GM19324 (cell line): ENCODE measurements at regions not wholly inside any gene's neighbourhood (a gene's known extent, or its start where the extent isn't known, plus 50 kb on each side); places are given as distances from the start of the nearest gene placed in this dataset.
"Not testable (repeated sequence)": the region's sequence is repeated elsewhere in the genome, so short reads cannot be mapped to it uniquely, and the experiment has no call there.

Experiments used
- ATAC-seq: cut with Tn5 transposase; IDR thresholded peaks from one replicate; pipeline ENCODE4 v1.9.1; 2021; ENCODE audit warnings: mild to moderate bottlenecking, moderate library complexity; ENCODE audit not compliant: unreplicated experiment, low FRiP score

DNA sequence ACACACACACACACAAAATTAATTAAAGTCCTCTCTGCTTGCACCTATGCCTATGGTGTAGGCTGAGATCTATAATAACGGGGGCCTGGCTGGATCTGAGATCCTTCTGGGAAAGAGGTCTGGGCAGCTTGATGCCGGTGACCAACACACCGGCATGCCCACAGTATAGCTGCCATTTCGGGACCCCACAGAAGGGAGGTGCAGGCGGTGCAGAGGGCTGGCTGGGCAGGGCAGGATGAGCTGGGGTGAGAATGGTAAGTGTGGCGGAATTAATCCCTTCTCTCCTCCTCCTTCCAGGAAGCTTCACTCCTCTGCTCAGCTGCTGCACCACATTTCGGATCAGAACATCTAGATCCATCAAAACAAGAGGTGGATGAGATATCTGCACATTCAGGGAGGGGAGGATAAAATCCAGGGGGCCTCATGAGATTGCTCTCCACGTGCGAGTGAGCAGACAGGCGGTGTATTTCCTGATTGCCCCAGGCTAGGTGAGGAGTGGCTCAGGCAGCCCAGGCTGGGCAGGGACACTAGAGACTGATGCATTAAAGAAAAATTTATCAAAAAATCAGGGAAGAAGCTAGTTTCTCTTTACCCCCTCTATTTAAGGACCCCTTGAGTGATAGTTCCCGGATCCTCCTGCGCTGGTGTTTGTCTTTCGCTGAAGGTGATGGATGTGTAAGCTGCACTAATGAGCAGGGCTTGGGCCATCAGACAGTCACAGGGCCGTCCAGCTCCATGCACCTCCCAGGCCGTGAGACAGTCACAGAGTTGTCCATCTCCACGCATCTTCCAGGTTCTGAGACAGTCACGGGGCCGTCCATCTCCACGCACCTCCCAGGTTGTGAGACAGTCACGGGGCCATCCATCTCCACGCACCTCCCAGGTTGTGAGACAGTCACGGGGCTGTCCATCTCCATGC is 449.9 kb downstream of the PTPRU start:
- no peak for ATAC-seq

DNA sequence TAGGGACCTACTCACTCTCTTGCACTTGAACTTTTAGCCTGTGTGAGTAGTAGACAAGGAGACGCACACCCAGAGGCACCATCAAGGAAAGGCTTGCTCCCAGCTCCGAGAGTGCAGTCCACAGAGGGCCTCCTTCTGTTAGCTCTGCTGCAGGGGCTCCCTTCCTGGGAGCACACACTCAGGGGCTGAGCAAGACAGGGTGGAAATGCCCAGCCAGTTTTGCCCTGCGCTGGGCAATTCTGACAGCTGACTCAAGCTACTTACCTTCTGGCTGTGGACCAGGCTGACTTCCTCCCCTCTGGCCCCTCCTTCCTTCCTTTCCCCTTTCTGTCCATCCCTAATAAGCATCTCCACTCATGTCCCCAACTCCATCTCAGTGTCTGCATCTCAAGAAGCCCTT is 449.1 kb downstream of the PTPRU start:
- ATAC-seq = no peak

DNA sequence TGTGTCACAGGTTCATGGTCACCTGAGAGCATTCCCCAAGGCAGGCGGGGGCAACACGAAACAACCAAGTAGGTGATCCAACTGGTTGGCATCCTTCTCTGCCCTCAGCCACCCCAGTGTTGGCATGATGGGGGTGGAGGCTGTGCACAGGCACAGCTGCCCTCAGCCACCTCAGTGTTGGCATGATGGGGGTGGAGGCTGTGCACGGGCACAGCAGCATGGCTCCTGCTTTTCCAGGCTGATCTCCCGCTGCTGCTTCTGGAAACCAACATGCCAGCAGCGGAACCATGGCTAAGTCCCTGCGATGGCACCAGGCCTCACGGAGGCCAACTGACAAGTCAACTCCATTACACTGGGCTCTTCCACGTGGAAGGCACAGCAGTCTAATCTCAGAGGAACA is 447.8 kb downstream of the PTPRU start:
- ATAC-seq = no peak

DNA sequence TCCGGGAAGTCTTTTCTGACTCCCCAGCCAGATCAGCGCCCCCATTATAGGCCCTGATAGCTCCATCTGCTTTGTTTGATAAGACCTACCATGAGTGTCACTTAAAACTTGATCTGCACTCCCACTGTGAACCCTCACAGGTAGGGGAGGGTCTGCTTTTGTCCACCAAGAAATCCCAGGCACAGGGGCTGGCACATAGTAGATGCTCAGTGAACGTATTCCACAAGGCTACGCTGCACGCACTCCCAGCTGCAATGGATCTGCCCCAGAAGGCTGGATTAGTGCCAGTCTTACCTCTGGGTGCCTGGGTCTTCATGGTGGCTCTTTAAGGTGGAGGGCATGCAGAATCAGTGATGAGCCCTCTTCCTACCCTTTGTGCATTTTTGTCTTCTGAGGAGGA is 447.1 kb downstream of the PTPRU start:
- ATAC-seq = no peak

DNA sequence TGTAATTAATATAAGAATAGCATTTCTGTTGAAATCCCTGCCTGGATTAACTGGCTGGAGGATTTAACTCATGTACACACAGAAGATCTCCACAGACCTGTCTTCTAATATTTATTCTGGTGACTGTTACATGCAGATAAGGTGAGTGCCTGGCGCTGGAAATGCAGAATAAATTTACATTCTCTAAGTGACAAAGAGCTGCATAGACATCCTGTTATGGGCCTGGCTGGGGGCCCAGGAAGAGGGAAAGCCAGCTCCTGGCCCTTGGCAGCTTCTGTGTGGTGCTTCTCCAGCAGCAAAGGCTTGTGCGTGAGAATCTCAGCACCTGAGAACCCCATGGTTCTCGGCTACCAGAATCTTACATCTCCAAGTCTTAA is 446.6 kb downstream of the PTPRU start:
- no peak for ATAC-seq

DNA sequence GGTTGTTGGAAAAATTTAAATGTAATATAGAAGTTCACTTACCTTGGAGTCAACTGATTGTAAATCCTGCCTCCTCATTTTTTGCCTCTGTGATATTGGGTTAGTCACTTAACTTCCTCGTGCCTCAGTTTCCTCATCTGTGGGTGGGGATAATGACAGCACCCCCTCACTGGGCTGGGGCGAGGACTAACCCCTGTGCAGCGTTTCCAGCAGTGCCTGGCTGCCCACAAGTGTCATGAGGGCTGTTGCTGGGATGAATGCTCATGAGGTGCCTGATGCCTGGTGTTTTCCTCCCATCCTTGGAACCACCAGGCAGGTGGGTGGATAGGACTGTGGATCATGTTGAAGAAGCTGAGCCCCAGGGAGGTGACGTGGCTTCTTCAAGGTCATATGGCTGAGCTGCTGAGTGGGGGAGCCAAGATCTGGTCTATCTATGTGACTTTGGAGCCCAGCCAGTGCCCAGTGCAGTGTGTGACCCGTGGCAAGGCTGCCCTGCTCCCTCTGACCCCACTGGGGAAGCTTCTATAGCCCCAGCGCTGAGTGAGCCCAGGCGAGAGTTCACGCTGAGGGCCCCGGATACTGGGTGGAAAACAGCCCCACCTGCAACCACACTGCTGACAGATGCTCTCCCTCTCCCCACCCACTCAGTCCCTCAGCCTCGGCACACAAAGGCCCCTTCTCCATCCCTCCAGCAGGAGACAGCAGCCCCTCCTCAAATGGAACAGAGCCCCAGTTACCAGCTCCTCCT is 446.0 kb downstream of the PTPRU start:
- no peak for ATAC-seq

DNA sequence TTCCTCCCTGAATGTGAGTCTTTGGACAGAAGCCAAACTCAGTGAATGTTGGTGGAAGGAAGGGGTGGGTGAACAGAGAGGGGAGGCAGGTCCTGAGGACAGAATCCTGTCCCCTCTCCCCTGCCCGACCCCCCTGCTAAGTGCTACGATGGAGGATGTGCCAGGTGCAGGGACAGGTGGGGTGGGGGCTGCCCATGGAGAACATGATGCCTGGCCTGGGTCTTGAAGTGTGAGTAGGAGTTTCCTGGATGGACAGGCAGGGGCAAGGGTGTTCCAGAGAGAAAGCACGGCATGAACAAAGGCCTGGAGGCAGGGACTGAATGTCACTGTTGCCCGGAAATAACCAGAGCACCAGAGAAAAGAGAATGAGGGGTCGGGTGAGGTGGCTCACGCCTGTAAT is 445.1 kb downstream of the PTPRU start:
- not testable (repeated sequence) for ATAC-seq

DNA sequence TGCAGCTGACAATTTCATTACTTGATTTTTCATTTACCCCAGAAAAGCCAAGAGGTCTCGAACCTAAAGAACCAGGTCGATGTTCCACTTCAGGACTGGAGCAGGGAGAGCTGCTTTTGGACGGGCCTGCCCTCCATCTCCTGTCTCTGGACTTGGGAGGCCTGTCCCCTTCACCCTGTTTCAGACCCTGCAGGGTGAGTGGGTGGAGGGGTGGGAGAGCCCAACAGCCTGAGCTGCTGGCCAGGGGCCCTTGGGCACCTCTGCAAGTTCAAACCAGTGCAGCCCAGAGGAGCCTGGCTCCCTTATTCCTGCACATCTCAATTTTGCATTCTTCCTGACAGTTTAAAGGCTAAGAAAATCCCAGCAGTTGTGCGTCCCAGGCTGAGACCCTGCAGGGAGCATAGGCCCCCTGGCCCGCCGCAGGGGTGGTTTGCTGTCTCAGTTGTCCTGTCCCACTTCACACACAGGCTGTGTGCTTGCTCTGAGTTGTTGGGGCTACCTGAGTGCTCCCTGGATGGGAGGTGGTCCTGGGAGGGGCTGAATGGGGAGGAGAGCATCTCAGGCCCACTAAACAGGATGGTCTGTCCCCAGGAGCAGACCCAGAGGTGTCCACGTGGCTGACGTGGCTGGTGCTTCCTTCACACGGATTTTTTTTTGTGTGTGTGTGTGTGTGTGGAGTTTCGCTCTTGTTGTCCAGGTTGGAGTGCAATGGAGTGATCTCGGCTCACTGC is 443.7 kb downstream of the PTPRU start:
- ATAC-seq = no peak

DNA sequence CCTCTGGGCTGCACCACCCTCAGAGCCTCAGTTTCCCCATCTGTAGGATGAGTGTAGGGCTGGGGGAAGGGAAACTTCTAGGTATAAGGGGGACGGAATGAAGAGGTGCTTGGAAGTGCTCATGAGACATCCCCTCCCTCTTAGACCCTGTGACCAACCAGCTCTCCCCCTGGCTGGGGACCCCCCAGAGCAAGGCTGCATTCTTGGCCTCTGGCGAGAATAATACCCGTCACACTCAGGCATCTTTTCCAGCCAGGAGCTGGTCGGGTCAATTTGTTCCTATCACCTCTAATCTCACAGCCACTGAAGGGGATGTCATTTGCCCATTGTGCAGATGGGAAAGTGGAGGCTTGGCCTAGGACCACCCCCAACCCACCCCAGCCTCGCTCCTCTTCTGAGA is 443.0 kb downstream of the PTPRU start:
- no peak for ATAC-seq

DNA sequence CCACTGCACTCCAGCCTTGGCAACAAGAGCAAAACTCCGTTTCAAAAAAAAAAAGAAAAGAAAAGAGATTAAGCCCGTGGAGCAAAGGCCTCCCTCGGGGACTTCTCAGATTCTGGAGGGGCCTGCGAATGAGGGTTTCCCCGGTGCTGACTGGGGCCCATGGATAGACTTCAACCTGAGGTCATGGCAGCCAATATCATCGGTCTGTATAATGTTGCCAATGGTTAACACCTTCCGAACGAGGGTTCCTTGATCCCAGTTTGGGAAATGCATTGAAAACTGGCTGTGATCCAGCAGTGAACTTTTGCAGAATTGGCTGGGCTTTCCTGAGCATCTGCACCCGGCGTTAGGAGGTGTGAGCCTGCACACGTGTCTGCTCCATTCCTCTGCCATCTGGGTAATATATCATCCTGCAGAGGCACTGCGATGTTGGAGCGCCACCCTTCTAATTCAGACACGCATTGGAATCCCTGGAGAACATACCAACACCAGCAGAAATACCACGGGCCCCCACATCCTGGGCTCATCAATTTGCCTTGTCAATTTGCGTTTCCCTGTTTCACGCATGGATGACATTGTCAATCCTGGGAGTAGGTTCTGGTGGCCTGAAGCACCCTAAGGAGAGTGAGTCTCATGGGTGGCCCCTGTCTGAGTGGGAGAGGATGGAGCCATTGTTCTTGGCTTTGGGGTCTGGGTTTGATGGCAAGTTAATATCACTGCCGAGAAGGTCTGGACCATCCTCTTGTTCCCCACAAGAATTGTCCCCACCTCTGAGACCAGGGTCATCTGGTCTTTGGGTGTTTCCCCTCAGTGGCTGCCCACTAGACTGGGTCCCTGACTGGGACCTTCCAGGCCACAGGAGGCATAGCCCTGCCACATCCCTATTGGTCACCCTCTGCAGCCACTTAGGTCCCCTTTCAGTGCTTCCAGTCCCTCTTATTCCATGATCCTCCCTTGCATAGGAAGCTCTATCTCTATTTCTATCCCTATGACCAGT is 441.0 kb downstream of the PTPRU start:
- no peak for ATAC-seq

DNA sequence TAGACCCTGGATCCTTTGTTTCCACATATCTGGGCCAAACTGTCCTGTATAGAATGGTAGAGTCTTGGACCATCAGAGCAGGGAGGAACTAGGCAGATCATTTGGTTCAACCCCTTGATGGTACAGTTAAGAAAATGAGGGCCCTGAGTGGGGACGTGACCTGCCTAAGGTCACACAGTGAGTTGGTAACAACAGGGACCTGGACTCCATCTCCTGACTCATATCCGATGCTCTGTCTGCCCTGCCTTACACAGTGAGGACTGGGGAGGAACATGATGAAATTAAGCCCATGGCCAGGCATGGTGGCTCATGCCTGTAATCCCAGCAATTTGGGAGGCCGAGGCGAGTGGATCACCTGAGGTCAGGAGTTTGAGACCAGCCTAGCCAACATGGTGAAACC is 440.2 kb downstream of the PTPRU start:
- ATAC-seq = no peak

DNA sequence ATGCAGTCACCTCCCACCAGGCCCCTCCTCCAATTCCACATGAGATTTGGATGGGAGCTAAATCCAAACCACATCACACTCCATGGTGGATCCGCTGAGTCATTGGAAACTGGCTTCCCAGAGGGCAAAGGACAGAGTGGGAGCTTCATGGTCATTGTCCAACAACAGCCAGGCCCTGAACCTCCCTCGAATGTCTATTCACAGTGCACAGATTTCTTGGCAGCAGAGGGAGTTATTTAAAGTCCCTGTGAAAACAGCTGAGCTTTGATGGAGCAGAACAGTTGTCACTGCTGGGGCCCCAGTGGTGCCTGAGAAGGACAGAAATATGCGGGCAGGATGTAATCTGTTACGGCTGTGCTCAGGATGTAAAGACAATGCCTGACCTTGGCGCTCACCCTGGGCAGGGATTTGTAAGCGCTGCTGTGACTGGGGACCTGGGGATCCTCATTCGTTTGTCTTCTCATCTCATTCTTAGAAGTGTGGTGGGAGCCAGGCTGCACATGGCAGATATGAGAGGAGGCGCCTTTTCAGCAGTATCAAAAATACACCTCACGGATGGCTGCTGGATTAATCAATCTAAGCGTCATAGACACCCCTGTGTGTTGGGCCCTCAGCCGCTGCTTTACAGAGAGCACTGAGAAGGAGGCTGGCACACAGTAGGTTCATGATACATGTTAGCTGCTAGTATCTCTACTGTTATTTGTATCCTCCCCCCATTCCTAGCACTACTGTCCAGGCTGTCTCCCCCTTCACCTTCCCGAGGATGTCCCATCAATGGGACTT is 439.4 kb downstream of the PTPRU start:
- ATAC-seq = no peak

DNA sequence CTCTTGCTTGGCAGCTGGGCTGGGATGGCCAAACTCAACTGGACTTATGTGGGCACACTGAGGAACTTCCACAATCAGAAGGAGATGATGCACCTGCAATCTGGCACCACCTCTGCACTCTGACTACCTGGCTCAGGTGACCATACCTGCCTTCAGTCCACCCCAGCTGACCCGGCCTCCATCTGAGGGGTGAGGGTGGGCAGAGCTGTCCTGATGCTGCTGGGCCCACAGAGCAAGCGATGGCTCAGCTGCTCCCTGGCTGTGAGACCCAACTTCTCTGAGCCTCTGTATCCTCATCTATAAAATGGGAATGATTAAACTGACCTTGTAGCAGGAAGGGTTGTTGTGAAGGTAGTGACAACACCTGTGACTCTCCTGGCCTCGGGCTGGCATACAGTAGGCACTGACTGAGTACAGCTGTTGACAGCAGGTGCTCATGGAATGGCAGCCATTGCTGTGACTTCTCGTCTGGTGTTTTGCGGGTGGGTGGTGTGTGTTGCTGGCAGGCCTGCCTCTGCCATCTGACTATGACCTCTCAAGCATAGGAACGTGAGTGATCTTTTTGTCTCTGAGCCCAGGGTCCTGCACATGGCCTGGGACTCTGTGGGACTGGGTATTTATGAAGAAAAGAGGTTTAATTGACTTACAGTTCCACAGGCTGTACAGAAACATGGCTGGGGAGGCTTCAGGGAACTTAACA is 438.5 kb downstream of the PTPRU start:
- no peak for ATAC-seq

DNA sequence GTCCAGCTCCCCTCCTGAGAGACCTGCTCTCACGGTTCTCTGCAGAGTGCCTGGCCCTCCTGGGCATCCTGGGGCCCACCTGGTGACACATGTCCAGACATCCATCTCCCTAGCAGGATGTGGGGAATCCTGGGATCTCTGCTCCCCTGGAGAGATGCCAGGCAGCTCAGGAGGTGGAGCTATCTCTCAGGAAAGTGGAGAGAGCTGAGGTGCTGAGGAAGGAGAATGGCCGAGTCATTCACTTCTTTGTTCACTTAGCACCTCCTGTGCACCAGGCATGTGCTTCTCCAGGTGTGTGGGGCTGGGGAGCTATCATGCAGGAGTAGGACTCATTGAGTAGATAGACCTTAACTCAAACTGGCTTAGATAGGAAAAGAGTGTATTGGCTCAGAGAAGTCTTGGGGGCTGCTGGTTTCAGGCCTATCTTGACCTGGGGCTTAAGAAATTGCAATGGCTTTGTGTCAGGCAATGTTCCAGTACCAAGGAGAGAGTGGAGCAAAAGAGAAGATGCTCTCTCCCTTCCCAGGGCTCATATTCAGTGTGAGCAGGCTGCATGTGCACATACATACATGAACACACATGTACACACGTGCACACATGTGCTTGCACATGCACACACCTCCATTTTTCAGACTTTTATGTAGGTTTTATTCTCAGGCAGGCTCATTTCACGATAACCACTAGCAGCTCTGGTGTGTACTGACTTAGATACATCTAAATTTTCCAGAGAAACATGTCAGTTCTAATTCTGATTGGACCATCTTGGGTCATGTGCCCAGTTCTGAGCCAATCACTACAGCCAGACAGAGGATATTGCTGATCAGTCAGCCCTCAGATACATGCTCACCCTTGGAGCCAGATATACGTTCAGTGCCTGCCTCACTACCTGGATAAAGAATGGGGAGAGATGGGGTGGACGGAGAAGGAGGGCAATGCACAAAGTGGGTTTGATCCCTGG is 437.6 kb downstream of the PTPRU start:
- no peak for ATAC-seq

DNA sequence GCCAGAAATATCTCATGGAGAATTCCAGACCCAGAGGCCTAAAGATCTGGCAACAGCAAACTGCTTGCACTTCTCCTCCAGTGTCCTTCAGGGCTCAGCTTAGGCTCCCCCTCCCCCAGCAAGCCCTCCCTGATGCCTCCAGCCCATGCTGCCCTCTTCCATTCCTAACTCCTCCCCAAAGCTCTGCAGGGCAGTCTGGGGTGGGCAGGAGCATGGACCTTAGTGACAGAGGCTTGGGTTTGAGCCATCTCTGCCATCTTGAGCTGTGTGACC is 436.8 kb downstream of the PTPRU start:
- ATAC-seq = no peak

DNA sequence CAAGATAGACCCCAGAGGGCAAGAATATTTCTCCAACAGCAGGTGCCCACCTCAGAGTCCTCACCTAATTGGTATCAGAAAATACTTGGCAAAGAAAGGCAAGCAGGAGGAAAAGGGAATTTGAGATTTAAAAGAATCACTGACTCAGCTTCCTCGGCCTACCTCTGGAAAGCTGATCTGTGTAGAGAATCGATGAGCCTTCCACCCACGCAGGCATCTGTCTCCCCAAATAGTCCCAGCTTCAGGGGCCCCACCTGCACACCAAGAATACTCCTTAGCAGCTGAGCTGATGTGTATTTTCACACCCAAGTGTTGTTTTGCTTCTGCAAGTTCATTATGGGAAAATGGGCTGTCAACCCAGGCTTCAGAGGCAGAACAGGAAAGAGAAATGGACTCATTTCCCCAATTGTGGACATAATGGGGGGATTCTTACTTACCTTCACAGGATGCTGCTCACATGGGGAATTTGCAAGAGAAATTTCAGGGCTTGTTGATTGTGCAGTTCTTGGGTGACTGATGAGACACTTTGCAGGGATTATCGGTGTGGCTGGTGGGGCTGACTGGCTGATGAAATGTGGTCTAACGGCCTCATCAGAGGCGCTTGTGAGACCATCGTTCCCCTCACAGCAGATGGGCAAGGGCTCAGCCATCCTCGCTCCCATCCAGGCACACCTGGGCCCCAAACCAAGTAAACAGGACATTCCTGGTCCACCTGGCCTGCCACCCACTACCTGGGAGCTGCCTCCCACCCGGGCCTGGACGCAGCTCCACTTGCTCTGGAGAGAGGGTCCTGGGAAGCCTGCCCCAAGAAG is 436.3 kb downstream of the PTPRU start:
- ATAC-seq = no peak
